Fibroblast of upper back skin (primary cell): ENCODE measurements at regions not wholly inside any gene's neighbourhood (a gene's known extent, or its start where the extent isn't known, plus 50 kb on each side); places are given as distances from the start of the nearest gene placed in this dataset.

ENCODE experiments used
- DNase-seq: peaks from one replicate; pipeline ENCODE4 v3.0.0-alpha.2; 2013

GRCh38 chr5:147037515-147038205 is 159.1 kb upstream of the PPP2R2B start:
- DNase-seq, result peak; percentile 1

GRCh38 chr5:147040856-147041255 is 162.3 kb upstream of the PPP2R2B start:
- no peak for DNase-seq

- no peak for DNase-seq
Measured at GRCh38 chr5:147044572-147045273, 166.2 kb upstream of the PPP2R2B start.

- DNase-seq, result no peak
Measured at GRCh38 chr5:147045290-147045689, 166.7 kb upstream of the PPP2R2B start.

DNA sequence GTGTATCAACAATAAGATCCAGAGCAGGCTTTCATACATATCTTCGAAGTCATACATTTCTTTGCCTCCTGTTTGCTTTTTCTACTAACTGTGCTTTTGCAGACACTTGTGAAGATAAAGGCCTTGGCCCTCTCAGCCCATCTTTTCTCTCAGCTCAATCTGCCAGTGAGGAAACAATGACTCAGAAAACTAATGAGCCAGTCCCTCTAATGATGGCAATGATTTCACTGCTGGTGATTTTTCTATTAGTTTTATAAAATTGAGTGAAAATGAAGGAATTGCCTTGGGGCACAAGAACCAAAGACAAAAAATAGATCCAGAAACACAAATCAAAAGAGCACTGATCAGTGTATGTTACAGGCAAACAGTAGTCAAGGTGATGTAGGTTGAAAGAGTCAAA is 167.7 kb upstream of the PPP2R2B start:
- no peak for DNase-seq

DNA sequence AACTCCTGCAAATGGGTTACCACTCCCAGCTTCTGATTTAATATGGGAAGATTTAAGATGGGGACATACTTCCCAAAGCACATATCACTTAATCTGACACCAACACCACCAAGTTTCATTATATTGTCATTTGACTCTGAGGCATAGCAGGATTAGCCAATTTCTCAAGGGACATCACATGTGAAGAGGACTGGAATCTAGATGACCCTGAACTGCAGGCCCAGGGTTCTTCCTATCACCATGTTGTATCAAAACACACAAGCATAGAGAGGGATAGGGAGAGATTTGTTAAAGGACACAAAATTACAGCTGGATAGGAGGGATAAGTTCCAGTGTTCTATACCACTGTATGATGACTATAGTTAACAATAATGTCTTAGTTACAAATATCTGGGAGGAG is 168.3 kb upstream of the PPP2R2B start:
- no peak for DNase-seq

- no peak for DNase-seq
Measured at GRCh38 chr5:147049764-147050163, 171.2 kb upstream of the PPP2R2B start.

GRCh38 chr5:147050172-147050571 is 171.6 kb upstream of the PPP2R2B start:
- no peak for DNase-seq

GRCh38 chr5:147051193-147051592 is 172.6 kb upstream of the PPP2R2B start:
- peak; percentile 1 for DNase-seq

GRCh38 chr5:147052519-147052918 is 174.0 kb upstream of the PPP2R2B start:
- DNase-seq, result no peak

DNA sequence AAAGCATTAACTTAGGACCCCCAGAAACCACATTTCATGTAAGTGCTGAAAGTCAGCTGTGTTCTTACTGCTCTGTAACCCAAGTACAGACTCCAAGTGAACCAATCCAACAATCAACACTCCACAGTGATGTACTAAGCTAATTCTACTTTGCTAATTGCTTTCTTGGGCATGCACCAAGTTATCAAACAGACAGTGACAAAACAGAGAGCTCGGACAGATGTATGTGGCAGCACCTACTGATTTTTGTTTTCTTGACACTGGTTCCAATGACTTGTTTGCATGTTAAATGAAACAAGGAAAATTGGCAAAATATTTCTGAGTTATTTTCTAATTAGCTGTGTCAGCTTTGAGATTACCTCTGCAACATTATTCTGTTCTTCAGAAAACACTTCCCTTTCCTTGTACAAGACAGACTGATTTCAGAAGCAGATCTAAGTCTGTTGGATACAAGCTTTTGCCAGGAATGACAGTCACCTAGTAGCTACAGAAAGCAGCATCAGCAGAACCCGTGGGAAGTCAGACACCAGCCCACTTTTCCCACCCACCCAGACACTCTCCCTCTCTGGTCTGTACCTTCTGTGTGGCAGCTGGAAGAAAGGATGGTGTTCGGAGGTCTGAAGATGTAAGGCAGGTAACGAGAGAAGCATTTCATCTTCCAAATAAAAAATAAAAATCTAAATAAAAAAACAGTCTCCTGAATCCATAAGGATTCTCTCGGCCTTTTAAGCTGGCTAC is 176.7 kb upstream of the PPP2R2B start:
- no peak for DNase-seq

DNA sequence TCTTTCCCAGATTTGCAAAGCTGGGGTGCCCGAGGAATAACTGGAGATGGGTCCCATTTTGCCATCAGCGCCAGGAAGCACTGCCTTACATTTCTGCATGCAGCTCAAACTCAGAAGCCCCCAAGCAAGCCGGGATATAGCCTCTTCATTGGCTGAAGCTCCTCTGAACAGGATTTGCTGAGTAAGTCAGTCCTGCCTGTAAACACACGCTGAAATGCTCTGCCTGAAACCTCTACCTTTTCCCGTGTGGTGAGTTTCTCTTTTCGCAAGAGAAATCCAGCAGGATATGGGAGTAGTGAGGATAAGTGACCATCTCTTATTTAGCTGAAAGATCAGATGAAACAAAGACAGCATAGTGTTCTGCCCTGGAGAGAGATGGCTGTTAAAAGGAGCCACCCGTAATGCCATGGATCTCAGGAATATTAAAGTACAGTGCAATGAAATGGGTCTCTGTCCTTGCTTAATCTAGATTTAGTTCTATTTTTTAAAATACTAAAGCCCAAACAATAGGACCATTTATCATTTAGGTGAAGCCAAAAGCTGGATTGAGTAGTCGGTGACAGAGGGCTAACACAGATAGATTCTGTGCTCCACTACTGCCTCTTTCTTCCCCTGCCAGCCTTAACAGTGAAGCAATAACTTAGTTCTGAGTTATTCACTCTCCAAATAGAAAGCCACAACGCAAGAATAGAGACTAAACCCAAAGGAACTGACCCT is 177.5 kb upstream of the PPP2R2B start:
- DNase-seq, result no peak

DNA sequence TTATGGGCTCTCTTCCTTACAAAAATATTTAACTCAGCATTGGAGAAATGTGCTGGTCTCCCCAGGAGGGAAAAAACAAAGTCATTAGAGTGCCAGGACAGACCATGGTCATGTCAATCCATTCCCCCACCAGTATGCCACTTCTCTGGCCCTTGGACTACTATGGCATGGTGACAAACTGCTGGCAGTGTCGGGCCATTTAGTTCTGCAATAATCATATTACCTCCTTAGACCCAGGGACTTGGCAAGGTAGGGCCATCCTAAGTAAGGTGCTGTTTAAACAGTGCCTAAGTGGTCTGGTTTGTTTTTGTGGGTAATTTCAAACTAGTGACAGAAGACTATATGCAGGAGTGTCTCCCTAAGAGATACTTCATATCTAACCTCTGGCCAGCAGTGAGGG is 177.8 kb upstream of the STK32A start:
- no peak for DNase-seq

GRCh38 chr5:147061431-147061830 is 173.4 kb upstream of the STK32A start:
- no peak for DNase-seq

DNA sequence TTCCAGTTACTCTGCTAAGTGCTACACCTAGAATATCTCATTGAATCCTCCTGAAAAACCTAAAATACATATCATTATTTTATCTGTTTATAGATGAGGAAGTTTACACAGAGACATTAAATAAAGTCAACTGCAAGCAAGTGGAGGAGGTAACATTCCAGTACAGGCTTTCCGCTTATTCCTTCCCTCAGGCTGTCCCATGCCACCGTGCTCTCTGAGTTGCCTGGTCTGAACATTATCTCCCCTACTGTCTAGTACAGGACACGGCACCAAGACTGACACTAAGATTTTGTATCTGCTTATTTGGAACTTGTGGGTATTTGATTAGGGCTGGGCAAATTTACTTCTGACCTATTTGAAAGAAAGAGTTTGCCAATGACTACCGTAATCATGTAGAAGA is 172.4 kb upstream of the STK32A start:
- DNase-seq, result no peak

- DNase-seq, result no peak
Measured at GRCh38 chr5:147063943-147064342, 170.9 kb upstream of the STK32A start.

- no peak for DNase-seq
Measured at GRCh38 chr5:147065071-147065470, 169.8 kb upstream of the STK32A start.

GRCh38 chr5:147068998-147069397 is 165.8 kb upstream of the STK32A start:
- DNase-seq, result no peak

GRCh38 chr5:147072622-147073021 is 162.2 kb upstream of the STK32A start:
- no peak for DNase-seq

DNA sequence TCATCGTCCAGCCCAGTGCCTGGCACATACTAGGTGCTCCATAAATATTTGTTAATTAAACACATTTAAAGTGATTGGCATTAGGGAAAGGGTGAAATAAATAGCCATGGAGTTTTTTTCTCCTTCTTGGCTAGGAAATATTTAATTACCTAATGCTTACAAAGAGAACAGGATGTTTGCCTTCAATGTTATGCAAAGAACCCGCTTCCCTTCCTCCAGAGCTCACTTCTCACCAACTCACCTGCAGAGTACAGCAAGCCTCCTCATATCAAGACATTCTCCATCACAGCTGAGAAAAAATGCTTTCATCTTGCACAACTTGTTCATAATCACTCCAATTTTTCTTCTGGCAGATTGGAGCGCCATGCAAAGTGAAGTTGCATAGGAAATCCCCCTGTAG is 161.7 kb upstream of the STK32A start:
- DNase-seq, result no peak

DNA sequence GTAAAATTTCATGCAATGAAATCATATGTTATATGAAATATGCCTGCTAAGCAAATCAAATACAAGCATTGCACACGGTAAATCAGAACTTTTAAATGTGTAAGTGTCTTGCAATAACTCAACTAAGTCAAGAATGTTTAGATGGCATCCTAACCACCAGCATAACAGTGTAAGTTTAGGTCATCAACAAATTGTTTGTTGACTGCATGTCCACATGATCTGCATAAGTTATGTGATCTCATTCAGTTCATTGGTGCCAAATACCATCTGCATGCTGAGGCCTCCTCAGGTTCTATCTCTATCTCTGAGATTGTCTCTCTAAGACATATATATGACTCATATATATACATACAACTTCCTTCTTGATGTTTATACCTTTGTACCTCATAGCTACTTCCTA is 159.6 kb upstream of the STK32A start:
- no peak for DNase-seq

DNA sequence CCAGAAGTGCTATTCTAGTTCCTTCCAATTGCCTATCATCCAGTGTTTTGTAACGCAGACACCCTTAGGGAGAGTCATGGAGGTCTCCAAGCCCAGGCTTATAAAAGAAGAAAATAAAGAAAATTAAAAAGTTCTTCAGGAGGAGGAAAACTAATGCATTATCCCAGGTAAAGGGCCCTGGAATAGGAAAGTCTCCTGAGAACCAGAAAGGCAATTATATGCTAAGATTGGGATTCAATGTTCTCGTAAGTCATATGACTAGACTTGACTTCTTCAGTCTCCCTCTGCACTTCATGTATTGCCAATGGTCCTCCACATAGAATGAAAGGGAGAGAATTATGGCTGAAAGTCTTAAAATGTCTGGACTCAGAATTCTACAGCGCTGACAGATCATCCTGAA is 154.4 kb upstream of the STK32A start:
- DNase-seq, result no peak

GRCh38 chr5:147081311-147081764 is 153.5 kb upstream of the STK32A start:
- no peak for DNase-seq
